IPS-20b (cell line): ENCODE measurements at regions not wholly inside any gene's neighbourhood (a gene's known extent, or its start where the extent isn't known, plus 50 kb on each side); places are given as distances from the start of the nearest gene placed in this dataset.

Source experiments
- H3K27ac ChIP-seq: one replicate; pipeline ENCODE4 v1.5.1; 2013; ENCODE audit warnings: low read length
- H3K27me3 ChIP-seq: 2 replicates; pipeline ENCODE4 v1.6.1; 2013; ENCODE audit warnings: mild to moderate bottlenecking, low read length, inconsistent platforms; ENCODE audit not compliant: insufficient read depth
- H3K36me3 ChIP-seq: 2 replicates; pipeline ENCODE4 v1.6.1; 2013; ENCODE audit warnings: low read depth, mild to moderate bottlenecking, inconsistent platforms, low read length, moderate library complexity; ENCODE audit not compliant: insufficient read depth
- H3K4me1 ChIP-seq: 2 replicates; pipeline ENCODE4 v1.6.1; 2013; ENCODE audit warnings: mild to moderate bottlenecking, control low read depth, inconsistent platforms, low read length, moderate library complexity; ENCODE audit not compliant: insufficient read depth
- H3K4me3 ChIP-seq: 2 replicates; pipeline ENCODE4 v1.5.1; 2013; ENCODE audit warnings: mild to moderate bottlenecking, low read length, inconsistent platforms
- H3K9ac ChIP-seq: 2 replicates; pipeline ENCODE4 v1.6.1; 2013; ENCODE audit warnings: low read depth, mild to moderate bottlenecking, inconsistent platforms, low read length, moderate library complexity
- H3K9me3 ChIP-seq: 2 replicates; pipeline ENCODE4 v1.6.1; 2013; ENCODE audit warnings: mild to moderate bottlenecking, low read depth, low read length, inconsistent platforms; ENCODE audit not compliant: insufficient read depth

DNA sequence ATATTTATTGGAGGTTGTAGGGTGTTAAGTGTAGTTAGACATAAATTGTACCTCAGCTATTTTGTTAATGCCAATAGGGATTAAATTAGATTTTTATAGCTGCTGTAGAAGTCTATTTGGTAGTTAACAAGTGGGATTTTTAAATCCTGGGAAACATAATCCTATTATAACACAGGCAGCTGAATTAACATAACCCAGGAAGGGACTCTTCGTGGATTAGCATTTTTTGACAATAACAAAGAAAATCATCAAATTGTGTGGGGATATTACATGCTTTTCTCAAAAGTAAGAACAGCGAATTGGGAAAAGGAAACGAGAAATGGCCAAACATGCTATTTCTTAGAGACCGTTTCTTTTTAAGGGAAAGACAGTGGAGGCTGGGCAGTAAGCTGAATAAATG, 172.8 kb downstream of the ZIC5 start:
- Histone ChIP-seq H3K9ac (peak overlapping the region; percentile 54; the same call in 1 of the 2 replicates), H3K4me1 (peaks cover 28% of the 10 kb centered on the region), H3K4me3 (peak overlapping the region; percentile 4; the same call in 1 of the 2 replicates), H3K9me3 (no peaks in the 10 kb centered on the region), H3K27me3 (no peaks in the 10 kb centered on the region), H3K36me3 (no peaks in the 10 kb centered on the region), H3K27ac (peak overlapping the region; percentile 74)

GRCh38 chr13:99797691-99798090, 173.9 kb downstream of the ZIC5 start:
- H3K9ac ChIP-seq: peak overlapping the region; percentile 54; the same call in 1 of the 2 replicates

GRCh38 chr13:99796175-99796819, 175.3 kb downstream of the ZIC5 start:
- no peak overlapping the region for H3K4me3 ChIP-seq
- no peaks in the 10 kb centered on the region for H3K9me3 ChIP-seq
- no peaks in the 10 kb centered on the region for H3K27me3 ChIP-seq
- H3K9ac ChIP-seq: no peak overlapping the region
- no peak overlapping the region for H3K27ac ChIP-seq
- peaks cover 37% of the 10 kb centered on the region for H3K4me1 ChIP-seq
- H3K36me3 ChIP-seq: no peaks in the 10 kb centered on the region

More at GRCh38 chr13:99797691-99798090, 173.9 kb downstream of the ZIC5 start:
- H3K4me1 ChIP-seq: peaks cover 32% of the 10 kb centered on the region
- H3K9me3 ChIP-seq: no peaks in the 10 kb centered on the region
- H3K36me3 ChIP-seq: no peaks in the 10 kb centered on the region
- H3K4me3 ChIP-seq: peak overlapping the region; percentile 39
- peak overlapping the region; percentile 74 for H3K27ac ChIP-seq
- no peaks in the 10 kb centered on the region for H3K27me3 ChIP-seq

DNA sequence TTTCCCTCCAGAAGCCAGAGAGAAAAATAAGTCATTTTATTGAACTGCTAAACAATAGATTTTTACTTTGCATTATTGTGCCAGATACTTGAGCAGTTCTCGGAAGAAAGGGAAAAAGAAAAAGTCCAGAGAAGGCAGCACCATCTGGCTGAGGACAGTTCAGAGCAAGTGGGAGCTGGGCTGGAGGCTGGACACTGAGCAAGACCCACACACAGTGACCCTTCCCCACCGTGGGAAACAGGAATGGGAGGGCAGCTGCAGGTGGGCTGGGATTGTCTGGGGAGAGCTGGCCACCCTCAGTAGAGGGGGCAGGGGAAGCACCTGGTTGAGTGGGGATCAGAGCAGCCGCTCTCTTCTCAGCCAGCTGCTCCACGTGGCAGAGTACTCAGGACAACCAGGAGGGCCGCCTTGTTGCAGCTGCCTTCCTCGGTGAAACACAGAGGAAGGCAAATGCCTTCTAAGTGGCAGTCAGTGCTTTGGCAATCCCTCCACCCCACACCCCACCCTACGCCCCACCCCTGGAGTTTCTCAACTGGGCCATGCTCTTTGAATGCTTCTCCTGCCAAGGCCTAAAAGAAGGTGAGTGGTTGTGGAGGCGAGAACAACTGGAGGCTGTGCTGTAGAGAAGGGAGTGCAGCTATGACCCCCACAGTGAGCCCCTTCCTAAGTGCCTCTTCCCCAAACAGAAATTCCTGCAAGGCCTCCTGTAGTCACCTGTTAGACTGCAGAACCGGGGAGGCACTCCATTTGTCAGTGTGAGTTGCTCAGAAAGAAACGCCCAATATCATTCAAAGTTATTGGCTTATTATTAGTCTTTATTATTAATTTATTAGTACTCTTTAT, 179.3 kb downstream of the ZIC5 start:
- no peak overlapping the region for H3K27ac ChIP-seq
- peak overlapping the region; percentile 20; the same call in 1 of the 2 replicates for H3K9ac ChIP-seq
- H3K36me3 ChIP-seq: no peaks in the 10 kb centered on the region

DNA sequence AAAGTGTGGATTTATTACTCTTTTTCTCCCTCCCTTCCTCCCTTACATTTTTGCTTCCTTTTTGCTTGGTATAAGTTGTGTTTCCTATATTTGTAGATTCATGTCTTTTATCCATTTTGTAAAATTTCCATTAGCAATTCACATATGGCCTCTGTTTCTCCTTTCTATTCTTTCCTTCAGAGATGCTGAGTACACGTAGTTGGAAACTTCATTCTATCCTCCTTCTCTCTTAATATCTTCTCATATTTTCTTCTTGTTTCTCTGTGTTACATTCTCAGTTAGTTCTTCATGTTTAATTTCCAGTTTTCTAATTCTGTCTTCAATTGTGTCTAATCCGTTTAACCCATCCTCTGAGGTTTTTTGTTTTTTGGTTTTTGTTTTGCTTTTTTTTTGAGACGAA, 188.9 kb downstream of the ZIC5 start:
- Histone ChIP-seq H3K36me3 (no peaks in the 10 kb centered on the region), H3K4me1 (no peaks in the 10 kb centered on the region), H3K4me3 (no peak overlapping the region), H3K9ac (no peak overlapping the region), H3K27ac (no peak overlapping the region), H3K9me3 (no peaks in the 10 kb centered on the region), H3K27me3 (no peaks in the 10 kb centered on the region)

More for the DNA sequence above, 179.3 kb downstream of the ZIC5 start:
- no peaks in the 10 kb centered on the region for H3K27me3 ChIP-seq
- no peaks in the 10 kb centered on the region for H3K9me3 ChIP-seq
- peaks cover 17% of the 10 kb centered on the region for H3K4me1 ChIP-seq
- no peak overlapping the region for H3K4me3 ChIP-seq

- no peaks in the 10 kb centered on the region for H3K9me3 ChIP-seq
- no peaks in the 10 kb centered on the region for H3K27me3 ChIP-seq
- no peak overlapping the region for H3K4me3 ChIP-seq
- H3K9ac ChIP-seq: no peak overlapping the region
- H3K36me3 ChIP-seq: no peaks in the 10 kb centered on the region
- no peak overlapping the region for H3K27ac ChIP-seq
- no peaks in the 10 kb centered on the region for H3K4me1 ChIP-seq
Measured at GRCh38 chr13:99778500-99778899, 193.1 kb downstream of the ZIC5 start.

DNA sequence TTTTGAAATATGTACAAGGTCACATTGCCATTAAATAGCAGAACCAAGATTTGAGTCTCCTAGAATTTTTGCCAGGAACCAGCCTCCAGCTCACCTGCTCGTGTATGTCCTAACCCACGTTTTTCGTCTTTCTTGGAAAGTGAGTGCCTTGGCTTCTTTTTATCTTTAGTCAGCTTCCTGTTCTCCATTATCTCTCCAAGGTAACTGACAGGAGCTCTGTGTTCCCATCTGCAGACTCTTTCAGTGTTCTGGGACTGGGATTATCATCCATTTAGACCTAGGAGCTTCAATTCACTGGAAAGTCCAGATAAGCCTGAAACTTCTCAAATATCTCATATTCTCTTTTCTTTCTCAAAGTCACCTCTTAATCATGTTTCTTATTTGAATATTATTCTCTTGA, 193.7 kb downstream of the ZIC5 start:
- Histone ChIP-seq H3K9ac (no peak overlapping the region), H3K36me3 (no peaks in the 10 kb centered on the region), H3K9me3 (no peaks in the 10 kb centered on the region), H3K4me1 (no peaks in the 10 kb centered on the region), H3K27me3 (no peaks in the 10 kb centered on the region), H3K27ac (no peak overlapping the region), H3K4me3 (no peak overlapping the region)

- Histone ChIP-seq H3K27ac (no peak overlapping the region), H3K4me1 (no peaks in the 10 kb centered on the region), H3K9me3 (no peaks in the 10 kb centered on the region), H3K9ac (no peak overlapping the region), H3K36me3 (no peaks in the 10 kb centered on the region), H3K4me3 (no peak overlapping the region), H3K27me3 (no peaks in the 10 kb centered on the region)
Measured at GRCh38 chr13:99774644-99775043, 196.9 kb downstream of the ZIC5 start.

GRCh38 chr13:99768986-99769385, 202.6 kb downstream of the ZIC5 start:
- no peak overlapping the region for H3K4me3 ChIP-seq
- H3K9me3 ChIP-seq: no peaks in the 10 kb centered on the region

DNA sequence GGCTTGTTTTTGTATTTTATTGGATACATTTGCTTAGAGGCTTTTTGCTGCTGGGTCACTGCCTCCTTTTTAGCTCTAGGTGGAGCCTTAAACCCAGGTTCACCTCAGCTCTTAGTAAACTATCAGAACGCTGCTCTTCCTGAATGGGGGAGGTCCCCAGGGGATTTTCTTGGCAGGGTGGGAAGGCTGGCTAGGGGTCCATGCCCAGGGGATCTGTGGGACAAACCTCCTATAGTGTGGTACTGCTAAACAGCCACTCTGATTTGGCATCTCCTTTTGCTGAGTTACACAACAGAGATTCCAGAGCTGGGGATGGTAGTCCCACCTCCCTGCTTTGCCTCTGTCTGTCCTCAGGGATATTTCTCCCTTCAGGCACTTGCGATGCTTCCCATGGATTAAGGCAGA, 204.9 kb downstream of the ZIC5 start:
- H3K4me3 ChIP-seq: no peak overlapping the region
- H3K9ac ChIP-seq: peak overlapping the region; percentile 0; the same call in 1 of the 2 replicates
- no peaks in the 10 kb centered on the region; the same call in 1 of the 2 replicates for H3K36me3 ChIP-seq
- no peaks in the 10 kb centered on the region; the same call in 1 of the 2 replicates for H3K9me3 ChIP-seq
- H3K27ac ChIP-seq: peak overlapping the region; percentile 18
- H3K27me3 ChIP-seq: no peaks in the 10 kb centered on the region
- H3K4me1 ChIP-seq: peaks cover 16% of the 10 kb centered on the region; the same call in 1 of the 2 replicates

More at GRCh38 chr13:99768986-99769385, 202.6 kb downstream of the ZIC5 start:
- no peaks in the 10 kb centered on the region for H3K36me3 ChIP-seq
- no peak overlapping the region for H3K27ac ChIP-seq
- no peaks in the 10 kb centered on the region for H3K27me3 ChIP-seq
- peak overlapping the region; percentile 19; the same call in 1 of the 2 replicates for H3K9ac ChIP-seq
- H3K4me1 ChIP-seq: peaks cover 16% of the 10 kb centered on the region; the same call in 1 of the 2 replicates

DNA sequence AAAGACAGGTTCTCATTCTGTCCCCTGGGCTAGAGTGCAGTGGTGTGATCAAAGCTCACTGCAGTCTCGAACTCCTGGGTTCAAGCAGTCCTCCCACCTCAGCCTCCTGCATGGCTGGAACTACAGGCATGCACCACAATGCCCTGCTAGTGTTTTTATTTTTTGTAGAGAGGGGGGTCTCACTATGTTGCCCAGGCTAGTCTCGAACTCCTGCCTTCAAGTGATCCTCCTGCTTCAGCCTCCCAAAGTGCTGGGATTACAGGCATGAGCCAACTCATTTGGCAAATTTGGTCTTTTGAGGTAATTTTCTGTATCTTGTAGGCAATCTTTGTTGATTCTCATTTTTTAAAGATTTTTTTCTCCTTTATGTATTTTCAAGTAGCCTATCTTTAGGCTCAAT, 205.7 kb downstream of the ZIC5 start:
- Histone ChIP-seq H3K9me3 (peaks cover 6% of the 10 kb centered on the region; the same call in 1 of the 2 replicates), H3K4me1 (peaks cover 16% of the 10 kb centered on the region; the same call in 1 of the 2 replicates), H3K27me3 (no peaks in the 10 kb centered on the region), H3K9ac (peak overlapping the region; percentile 0; the same call in 1 of the 2 replicates), H3K4me3 (no peak overlapping the region), H3K27ac (no peak overlapping the region), H3K36me3 (no peaks in the 10 kb centered on the region; the same call in 1 of the 2 replicates)
